MM.1S (cell line): ENCODE measurements at regions not wholly inside any gene's neighbourhood (a gene's known extent, or its start where the extent isn't known, plus 50 kb on each side); places are given as distances from the start of the nearest gene placed in this dataset.

ENCODE experiments used
- DNase-seq: peaks from one replicate; pipeline ENCODE4 v3.0.0-alpha.2; 2015
- H2AFZ ChIP-seq: fragments of 300-600 bp; sonication (generic); 2 replicates; pipeline ENCODE4 v1.6.0; 2016; ENCODE audit warnings: antibody characterized with exemption, low read length
- H3F3A ChIP-seq: fragments of 300-600 bp; sonication (generic); 2 replicates; pipeline ENCODE4 v1.6.1; 2016; ENCODE audit warnings: mild to moderate bottlenecking, antibody characterized with exemption, low read length, moderate library complexity, mixed read lengths; ENCODE audit not compliant: insufficient read depth
- H3K27ac ChIP-seq: fragments of 300-600 bp; sonication (generic); 2 replicates; pipeline ENCODE4 v1.5.1; 2016; ENCODE audit warnings: mild to moderate bottlenecking, low read length
- H3K27me3 ChIP-seq: fragments of 300-600 bp; sonication (generic); replicated peaks from 2 replicates; pipeline ENCODE4 v1.6.0; 2016; ENCODE audit warnings: low read length; ENCODE audit not compliant: insufficient read depth
- H3K36me3 ChIP-seq: fragments of 300-600 bp; sonication (generic); replicated peaks from 2 replicates; pipeline ENCODE4 v1.6.1; 2016; ENCODE audit warnings: mild to moderate bottlenecking, low read length, mixed read lengths; ENCODE audit not compliant: insufficient read depth
- H3K4me1 ChIP-seq: fragments of 300-600 bp; sonication (generic); 2 replicates; pipeline ENCODE4 v1.6.1; 2016; ENCODE audit warnings: low read length, mixed read lengths
- H3K4me2 ChIP-seq: fragments of 300-600 bp; sonication (generic); 2 replicates; pipeline ENCODE4 v1.6.0; 2016; ENCODE audit warnings: low read depth, low read length
- H3K4me3 ChIP-seq: fragments of 300-600 bp; sonication (generic); 2 replicates; pipeline ENCODE4 v1.5.1; 2016; ENCODE audit warnings: low read length, mixed read lengths
- H3K79me2 ChIP-seq: fragments of 300-600 bp; sonication (generic); 2 replicates; pipeline ENCODE4 v1.6.1; 2016; ENCODE audit warnings: mixed run types, low read length, mixed read lengths
- H3K9ac ChIP-seq: fragments of 300-600 bp; sonication (generic); 2 replicates; pipeline ENCODE4 v1.6.1; 2016; ENCODE audit warnings: low read length, mixed read lengths
- H3K9me2 ChIP-seq: fragments of 300-600 bp; sonication (generic); replicated peaks from 2 replicates; pipeline ENCODE4 v1.6.1; 2016; ENCODE audit warnings: mild to moderate bottlenecking, low read length, mixed read lengths; ENCODE audit not compliant: insufficient read depth
- H3K9me3 ChIP-seq: fragments of 300-600 bp; sonication (generic); replicated peaks from 2 replicates; pipeline ENCODE4 v1.6.1; 2016; ENCODE audit warnings: mild to moderate bottlenecking, low read length, mixed read lengths; ENCODE audit not compliant: insufficient read depth
- H4K20me1 ChIP-seq: fragments of 300-600 bp; sonication (generic); 2 replicates; pipeline ENCODE4 v1.6.1; 2016; ENCODE audit warnings: mild to moderate bottlenecking, low read length, moderate library complexity, mixed read lengths; ENCODE audit not compliant: insufficient read depth
- EZH2 ChIP-seq: fragments of 300-600 bp; sonication (generic); optimal IDR thresholded peaks from 2 replicates; pipeline ENCODE3; 2017; ENCODE audit warnings: low read depth, mild to moderate bottlenecking, antibody characterized with exemption, low read length, mixed read lengths
- EZH2phosphoT487 ChIP-seq: fragments of 300-600 bp; sonication (generic); IDR thresholded peaks from 2 replicates; pipeline ENCODE4 v1.6.1; 2018; ENCODE audit warnings: antibody characterized with exemption, low read length
- TF ChIP-seq, protein P1 (sequence below): fragments of 300-600 bp; sonication (generic); IDR thresholded peaks from 2 replicates; pipeline ENCODE4 v1.5.1; 2016; ENCODE audit warnings: antibody characterized with exemption, low read length, mixed read lengths

DNA sequence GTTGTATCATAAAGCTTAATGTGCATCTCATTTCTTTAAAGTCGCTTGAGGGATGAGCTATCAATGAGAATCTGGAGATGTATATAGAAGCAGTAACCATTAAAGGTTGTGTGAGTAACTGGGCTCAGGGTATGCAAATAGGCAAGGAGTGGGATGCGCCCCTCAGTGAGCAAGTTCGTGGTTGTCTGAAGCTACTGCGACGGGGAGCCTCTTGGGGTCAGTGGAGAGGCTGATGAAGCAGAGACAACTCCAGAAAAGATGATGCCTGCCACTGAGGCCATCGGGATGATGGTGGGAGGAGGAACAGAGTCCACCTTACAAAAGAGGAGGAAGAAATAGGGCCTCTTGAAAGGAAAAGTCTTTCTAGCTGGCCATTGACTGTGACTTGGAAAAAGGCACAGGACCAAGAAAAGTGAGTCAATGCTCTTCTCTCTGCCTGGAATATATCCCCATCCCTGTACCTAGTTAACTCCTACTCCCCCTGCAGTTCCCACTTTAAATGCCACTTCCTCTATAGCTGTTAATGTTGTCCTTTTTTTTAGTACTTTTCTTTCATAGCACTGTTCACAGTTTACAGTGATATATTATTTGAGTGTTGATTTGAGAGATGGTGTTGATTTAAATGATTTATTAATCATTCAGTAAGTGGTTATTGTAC, 51.4 kb upstream of the LSM6 start:
- no peak overlapping the region for H3K4me3 ChIP-seq
- no peak overlapping the region for H3K27ac ChIP-seq
- no peaks in the 10 kb centered on the region for H3K9me3 ChIP-seq
- no peak overlapping the region for H3K4me2 ChIP-seq
- H3F3A ChIP-seq = no peaks in the 10 kb centered on the region
- H3K27me3 ChIP-seq = no peaks in the 10 kb centered on the region
- H2AFZ ChIP-seq = no peak overlapping the region
- H3K36me3 ChIP-seq = no peaks in the 10 kb centered on the region
- H3K9ac ChIP-seq = no peak overlapping the region
- H3K79me2 ChIP-seq = no peaks in the 10 kb centered on the region
- no peak for DNase-seq
- H3K9me2 ChIP-seq = no peaks in the 10 kb centered on the region
- TF ChIP-seq, protein P1, sequence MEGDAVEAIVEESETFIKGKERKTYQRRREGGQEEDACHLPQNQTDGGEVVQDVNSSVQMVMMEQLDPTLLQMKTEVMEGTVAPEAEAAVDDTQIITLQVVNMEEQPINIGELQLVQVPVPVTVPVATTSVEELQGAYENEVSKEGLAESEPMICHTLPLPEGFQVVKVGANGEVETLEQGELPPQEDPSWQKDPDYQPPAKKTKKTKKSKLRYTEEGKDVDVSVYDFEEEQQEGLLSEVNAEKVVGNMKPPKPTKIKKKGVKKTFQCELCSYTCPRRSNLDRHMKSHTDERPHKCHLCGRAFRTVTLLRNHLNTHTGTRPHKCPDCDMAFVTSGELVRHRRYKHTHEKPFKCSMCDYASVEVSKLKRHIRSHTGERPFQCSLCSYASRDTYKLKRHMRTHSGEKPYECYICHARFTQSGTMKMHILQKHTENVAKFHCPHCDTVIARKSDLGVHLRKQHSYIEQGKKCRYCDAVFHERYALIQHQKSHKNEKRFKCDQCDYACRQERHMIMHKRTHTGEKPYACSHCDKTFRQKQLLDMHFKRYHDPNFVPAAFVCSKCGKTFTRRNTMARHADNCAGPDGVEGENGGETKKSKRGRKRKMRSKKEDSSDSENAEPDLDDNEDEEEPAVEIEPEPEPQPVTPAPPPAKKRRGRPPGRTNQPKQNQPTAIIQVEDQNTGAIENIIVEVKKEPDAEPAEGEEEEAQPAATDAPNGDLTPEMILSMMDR = no peak
- TF ChIP-seq EZH2phosphoT487 (no peak), EZH2 (no peak)
- H4K20me1 ChIP-seq = no peaks in the 10 kb centered on the region
- no peaks in the 10 kb centered on the region for H3K4me1 ChIP-seq

DNA sequence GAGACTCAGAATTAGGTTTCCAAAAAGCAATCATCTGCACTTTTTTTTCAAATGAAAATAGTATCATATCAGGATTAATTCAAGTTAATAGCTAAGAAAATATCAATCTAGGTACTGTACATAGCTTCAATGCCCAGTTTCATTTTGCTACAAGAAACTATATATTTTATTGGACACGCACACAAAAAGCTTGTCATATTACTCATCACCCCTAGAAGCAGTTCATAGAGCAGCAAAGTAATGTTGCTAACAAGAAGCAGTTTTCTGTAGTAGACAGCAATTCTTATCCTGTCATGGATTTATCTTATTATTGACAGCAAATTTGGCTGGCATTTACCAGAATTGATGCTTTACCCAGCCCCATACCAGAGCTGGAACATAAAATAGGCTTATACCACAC, 52.3 kb upstream of the LSM6 start:
- no peaks in the 10 kb centered on the region for H3K4me1 ChIP-seq
- H3K27me3 ChIP-seq = no peaks in the 10 kb centered on the region
- no peak overlapping the region for H3K27ac ChIP-seq
- no peaks in the 10 kb centered on the region for H3K36me3 ChIP-seq
- no peak for TF ChIP-seq EZH2phosphoT487
- TF ChIP-seq EZH2 = no peak
- TF ChIP-seq, protein P1 = no peak
- no peak overlapping the region for H3K4me2 ChIP-seq
- H2AFZ ChIP-seq = no peak overlapping the region
- DNase-seq = no peak
- no peak overlapping the region for H3K4me3 ChIP-seq
- H3K9me3 ChIP-seq = no peaks in the 10 kb centered on the region
- no peaks in the 10 kb centered on the region for H3F3A ChIP-seq
- no peaks in the 10 kb centered on the region for H3K9me2 ChIP-seq
- H3K79me2 ChIP-seq = no peaks in the 10 kb centered on the region
- H3K9ac ChIP-seq = no peak overlapping the region
- no peaks in the 10 kb centered on the region for H4K20me1 ChIP-seq

DNA sequence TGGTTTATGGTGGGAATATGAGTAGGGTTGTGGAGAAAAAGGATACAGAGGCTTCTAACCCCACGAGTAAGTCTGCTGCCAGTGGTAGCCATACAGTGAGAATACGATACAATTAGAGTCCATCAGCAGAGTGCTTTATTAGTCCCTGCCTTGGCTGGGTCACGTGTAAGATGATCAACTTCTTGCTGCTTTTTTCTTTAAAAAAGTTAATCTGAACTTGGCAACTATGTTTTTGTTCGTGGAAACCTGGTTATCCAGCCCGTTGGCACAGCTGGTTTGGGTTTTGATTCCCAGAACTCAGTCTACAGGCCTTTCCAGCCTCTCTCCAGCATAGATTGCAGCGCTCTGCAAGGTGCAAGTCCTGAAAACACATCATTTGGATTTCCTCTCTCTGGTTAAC, 53.1 kb upstream of the LSM6 start:
- no peak for TF ChIP-seq EZH2
- TF ChIP-seq, protein P1 = no peak
- TF ChIP-seq EZH2phosphoT487 = no peak
- Histone ChIP-seq H3K9me3 (no peaks in the 10 kb centered on the region), H3K4me2 (no peak overlapping the region; the same call in 1 of the 2 replicates), H4K20me1 (no peaks in the 10 kb centered on the region), H2AFZ (0 out of 2 replicates have a peak overlapping the region, but pooled peaks have one; percentile 7), H3K4me1 (no peaks in the 10 kb centered on the region), H3K9ac (no peak overlapping the region), H3K4me3 (no peak overlapping the region), H3K27me3 (no peaks in the 10 kb centered on the region), H3K9me2 (no peaks in the 10 kb centered on the region), H3K79me2 (no peaks in the 10 kb centered on the region), H3K36me3 (no peaks in the 10 kb centered on the region), H3F3A (no peaks in the 10 kb centered on the region), H3K27ac (no peak overlapping the region)
- DNase-seq = no peak
